Neural cell (in vitro differentiated cells): ENCODE measurements at regions not wholly inside any gene's neighbourhood (a gene's known extent, or its start where the extent isn't known, plus 50 kb on each side); places are given as distances from the start of the nearest gene placed in this dataset.

Experiments used
- EP300 ChIP-seq: fragments of 450-650 bp; conservative IDR thresholded peaks from 2 replicates; pipeline ENCODE4 v1.6.1; 2014; ENCODE audit warnings: antibody characterized with exemption, mild to moderate bottlenecking, moderate library complexity; ENCODE audit not compliant: poor library complexity, severe bottlenecking
- EZH2 ChIP-seq: fragments of 200-600, 300-800 bp; shearing (Covaris generic), sonication (generic); IDR thresholded peaks from 2 replicates; pipeline ENCODE4 v1.6.1; 2014; ENCODE audit warnings: antibody characterized with exemption, low read length, borderline replicate concordance, mild to moderate bottlenecking; ENCODE audit not compliant: insufficient read depth, poor library complexity, severe bottlenecking
- MXI1 ChIP-seq: fragments of 450-650 bp; conservative IDR thresholded peaks from 2 replicates; pipeline ENCODE4 v1.6.1; 2014; ENCODE audit warnings: antibody characterized with exemption, mild to moderate bottlenecking; ENCODE audit not compliant: poor library complexity, severe bottlenecking
- POLR2AphosphoS5 ChIP-seq: IDR thresholded peaks from 2 replicates; pipeline ENCODE4 v1.6.1; 2012
- RAD21 ChIP-seq: fragments of 450-650 bp; conservative IDR thresholded peaks from 2 replicates; pipeline ENCODE4 v1.6.1; 2014; ENCODE audit warnings: antibody characterized with exemption, mild to moderate bottlenecking, moderate library complexity
- TAF1 ChIP-seq: IDR thresholded peaks from 2 replicates; pipeline ENCODE4 v1.6.1; 2012; ENCODE audit warnings: low read depth
- TF ChIP-seq, protein P1 (sequence below): fragments of 450-650 bp; IDR thresholded peaks from 2 replicates; pipeline ENCODE4 v1.5.1; 2014; ENCODE audit warnings: antibody characterized with exemption, mild to moderate bottlenecking, moderate library complexity; ENCODE audit not compliant: poor library complexity, severe bottlenecking

DNA sequence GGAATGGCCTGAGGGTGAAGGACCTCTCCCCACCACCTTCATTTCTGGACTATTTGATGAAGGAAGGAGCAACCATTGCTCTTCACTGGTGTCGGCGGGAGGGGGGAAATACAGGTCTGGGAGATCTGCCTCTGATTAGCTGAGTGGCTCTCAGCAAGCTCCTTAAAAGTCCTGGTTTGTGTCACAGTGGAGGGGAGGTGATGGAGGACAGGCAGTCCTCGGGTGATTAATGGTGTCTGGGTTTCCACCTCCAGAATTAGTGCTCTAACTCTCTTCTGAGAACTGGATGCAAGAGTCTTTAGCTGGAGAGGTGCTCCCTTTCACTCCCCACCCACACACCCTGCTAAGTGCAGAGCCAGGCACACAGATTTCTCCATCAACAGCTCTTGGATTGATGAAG is 83.2 kb downstream of the TTC32 start:
- TF ChIP-seq, protein P1, sequence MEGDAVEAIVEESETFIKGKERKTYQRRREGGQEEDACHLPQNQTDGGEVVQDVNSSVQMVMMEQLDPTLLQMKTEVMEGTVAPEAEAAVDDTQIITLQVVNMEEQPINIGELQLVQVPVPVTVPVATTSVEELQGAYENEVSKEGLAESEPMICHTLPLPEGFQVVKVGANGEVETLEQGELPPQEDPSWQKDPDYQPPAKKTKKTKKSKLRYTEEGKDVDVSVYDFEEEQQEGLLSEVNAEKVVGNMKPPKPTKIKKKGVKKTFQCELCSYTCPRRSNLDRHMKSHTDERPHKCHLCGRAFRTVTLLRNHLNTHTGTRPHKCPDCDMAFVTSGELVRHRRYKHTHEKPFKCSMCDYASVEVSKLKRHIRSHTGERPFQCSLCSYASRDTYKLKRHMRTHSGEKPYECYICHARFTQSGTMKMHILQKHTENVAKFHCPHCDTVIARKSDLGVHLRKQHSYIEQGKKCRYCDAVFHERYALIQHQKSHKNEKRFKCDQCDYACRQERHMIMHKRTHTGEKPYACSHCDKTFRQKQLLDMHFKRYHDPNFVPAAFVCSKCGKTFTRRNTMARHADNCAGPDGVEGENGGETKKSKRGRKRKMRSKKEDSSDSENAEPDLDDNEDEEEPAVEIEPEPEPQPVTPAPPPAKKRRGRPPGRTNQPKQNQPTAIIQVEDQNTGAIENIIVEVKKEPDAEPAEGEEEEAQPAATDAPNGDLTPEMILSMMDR, result no peak
- TF ChIP-seq EP300, result no peak
- no peak for TF ChIP-seq RAD21
- TF ChIP-seq TAF1, result no peak
- TF ChIP-seq POLR2AphosphoS5, result no peak
- no peak for TF ChIP-seq EZH2
- TF ChIP-seq MXI1, result no peak
